ENCODE measurements at regions not wholly inside any gene's neighbourhood (a gene's known extent, or its start where the extent isn't known, plus 50 kb on each side); places are given as distances from the start of the nearest gene placed in this dataset.

- Histone ChIP-seq H3K4me1 (replicated peaks in 1 of 4; ENCODE audit: control insufficient read depth in 3 of 4, insufficient read depth in 4 of 4, low read length in 3 of 4) (no peaks in the 10 kb centered on the region; a peak in 1 of 7 replicates), H3K18ac (ENCODE audit: extremely low read depth, low read length) (no peak overlapping the region), H3K4me2 (ENCODE audit: insufficient read depth in 1 of 2, low read depth in 2 of 2, low read length in 2 of 2) (no peak overlapping the region), H3K4me3 (ENCODE audit: extremely low read depth in 1 of 4, insufficient read depth in 2 of 4, low read depth in 3 of 4, low read length in 4 of 4) (no peak overlapping the region), H3K23me2 (ENCODE audit: low read depth, low read length) (no peaks in the 10 kb centered on the region), H3K4ac (replicated peaks; ENCODE audit: insufficient read length, low read depth, low read length) (no peak overlapping the region), H3K79me2 (ENCODE audit: control insufficient read depth in 1 of 2, insufficient read depth in 2 of 2, low read length in 2 of 2) (no peaks in the 10 kb centered on the region), H2BK5ac (ENCODE audit: low read depth, low read length) (no peak overlapping the region), H2BK20ac (ENCODE audit: low read length) (no peak overlapping the region), H3K27ac (ENCODE audit: low read depth, low read length) (no peak overlapping the region), H2AK5ac (ENCODE audit: low read depth, low read length) (no peak overlapping the region), H4K91ac (replicated peaks; ENCODE audit: insufficient read length, low read length) (no peak overlapping the region), H2BK15ac (ENCODE audit: low read length) (no peak overlapping the region), H3K36me3 (ENCODE audit: control insufficient read depth in 2 of 4, insufficient read depth in 4 of 4, low read length in 3 of 4) (no peaks in the 10 kb centered on the region), H4K5ac (ENCODE audit: insufficient read length, low read depth, low read length) (no peak overlapping the region), H3K9me3 (ENCODE audit: insufficient read depth in 2 of 2, low read depth in 1 of 2, low read length in 1 of 2) (no peaks in the 10 kb centered on the region), H3K56ac (replicated peaks; ENCODE audit: insufficient read length, low read depth, low read length) (no peak overlapping the region), H3K27me3 (replicated peaks in 1 of 4; ENCODE audit: control insufficient read depth in 3 of 4, extremely low read depth in 1 of 4, insufficient read depth in 3 of 4, low read length in 3 of 4) (peaks cover 0 to 1% (median 0%) of the 10 kb centered on the region in 4 experiments; a peak in 1 of 7 replicates), H3K23ac (ENCODE audit: insufficient read length) (no peak overlapping the region), H4K8ac (ENCODE audit: extremely low read depth, insufficient read depth, low read length) (no peak overlapping the region), H4K20me1 (replicated peaks in 1 of 2; ENCODE audit: control insufficient read depth in 1 of 2, insufficient read depth in 2 of 2, low read length in 2 of 2) (no peaks in the 10 kb centered on the region), H2BK12ac (ENCODE audit: low read depth, low read length) (no peak overlapping the region), H2BK120ac (replicated peaks; ENCODE audit: low read depth, low read length) (no peak overlapping the region), H3K14ac (ENCODE audit: insufficient read length) (no peak overlapping the region), H2AFZ (ENCODE audit: low read length) (no peak overlapping the region), H3K79me1 (ENCODE audit: low read depth, low read length) (no peaks in the 10 kb centered on the region), H3K9ac (replicated peaks in 1 of 4; ENCODE audit: extremely low read depth in 1 of 4, low read depth in 3 of 4, low read length in 3 of 4) (no peak overlapping the region)
- DNase-seq (ENCODE audit: low read depth in 1 of 2, low spot score in 2 of 2) (no peak), FAIRE-seq (no peak)
- TF ChIP-seq CEBPB (IDR thresholded peaks at IDR 0.05; ENCODE audit: low read depth, low read length) (no peak), POLR2AphosphoS5 (IDR thresholded peaks at IDR 0.05; ENCODE audit: low read depth, low read length) (no peak)
- ChIA-PET CTCF (ENCODE audit: partially characterized antibody) (no interaction called here), POLR2A (ENCODE audit: partially characterized antibody) (no interaction called here)
- 58% methylated on average over 3 of the region's 3 CpGs; no CpG with 5 or more reads in 1 of the 2 experiments for WGBS, 2 experiments (ENCODE audit: extremely low coverage in 1 of 2, insufficient coverage in 1 of 2, insufficient read length in 1 of 2, insufficient replicate concordance in 2 of 2, low coverage in 1 of 2, low lambda C conversion rate in 2 of 2, missing lambda C conversion rate in 1 of 2)
These were observed 73.4 kb downstream of the NTMT2 start for GRCh38 chr1:170219163-170219562.

All from H1 (cell line).